GM19452 (cell line): ENCODE measurements at regions not wholly inside any gene's neighbourhood (a gene's known extent, or its start where the extent isn't known, plus 50 kb on each side); places are given as distances from the start of the nearest gene placed in this dataset.
"Not testable (repeated sequence)": the region's sequence is repeated elsewhere in the genome, so short reads cannot be mapped to it uniquely, and the experiment has no call there.

Experiments used
- ATAC-seq: cut with Tn5 transposase; IDR thresholded peaks from one replicate; pipeline ENCODE4 v1.9.1; 2021; ENCODE audit not compliant: unreplicated experiment

DNA sequence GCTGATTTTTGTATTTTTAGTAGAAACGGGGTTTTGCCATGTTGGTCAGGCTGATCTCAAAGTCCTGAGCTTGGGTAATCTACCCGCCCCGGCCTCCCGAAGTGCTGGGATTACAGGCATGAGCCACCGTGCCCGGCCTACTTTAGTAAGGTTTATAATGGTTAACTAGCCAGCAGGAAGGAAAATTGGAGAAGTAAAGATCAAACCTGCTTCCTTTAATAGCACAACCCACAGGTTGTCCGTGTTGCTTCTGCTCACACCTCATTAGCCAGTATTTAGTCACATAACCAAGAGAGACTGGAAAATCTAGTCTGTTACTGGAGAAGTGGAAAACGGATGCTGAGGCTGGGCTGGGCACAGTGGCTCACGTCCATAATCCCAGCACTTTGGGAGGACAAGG is 51.9 kb upstream of the TBL1XR1 start:
- ATAC-seq = no peak

DNA sequence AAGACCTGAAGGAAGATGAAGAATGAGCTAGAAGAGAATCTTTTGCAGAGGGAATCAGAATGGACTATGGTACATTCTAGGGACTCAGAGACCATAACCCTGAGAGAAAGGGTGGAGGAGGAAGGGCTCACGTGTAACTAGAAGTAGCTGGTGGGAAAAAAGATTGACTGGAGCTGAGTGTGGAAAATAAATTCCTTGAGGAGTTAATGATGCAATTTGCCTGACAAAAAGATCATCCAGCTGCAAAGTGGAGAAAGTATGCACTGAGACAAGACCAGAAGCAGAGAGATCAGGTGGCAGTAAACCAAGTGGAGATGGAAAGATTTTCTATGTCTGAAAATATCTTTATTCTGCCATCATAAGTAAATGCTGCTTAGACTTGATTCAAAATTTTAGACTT is 52.9 kb upstream of the TBL1XR1 start:
- no peak for ATAC-seq

DNA sequence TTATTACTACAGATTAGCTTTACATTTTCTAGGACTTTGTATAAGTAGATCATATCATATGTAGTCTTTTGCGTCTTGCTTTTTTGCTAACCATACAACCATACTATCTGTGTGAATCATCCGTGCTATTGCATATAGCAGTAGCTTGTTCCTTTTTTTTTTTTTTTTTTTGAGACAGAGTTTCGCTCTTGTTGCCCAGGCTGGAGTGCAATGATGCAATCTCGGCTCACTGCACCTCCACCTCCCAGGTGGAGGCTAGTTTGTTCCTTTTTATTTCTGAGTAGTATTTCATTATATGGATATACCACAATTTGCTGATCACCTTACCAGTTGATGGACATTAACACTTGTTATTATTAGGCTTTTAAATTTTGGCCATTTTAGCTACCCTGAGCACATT is 54.5 kb upstream of the TBL1XR1 start:
- no peak for ATAC-seq

DNA sequence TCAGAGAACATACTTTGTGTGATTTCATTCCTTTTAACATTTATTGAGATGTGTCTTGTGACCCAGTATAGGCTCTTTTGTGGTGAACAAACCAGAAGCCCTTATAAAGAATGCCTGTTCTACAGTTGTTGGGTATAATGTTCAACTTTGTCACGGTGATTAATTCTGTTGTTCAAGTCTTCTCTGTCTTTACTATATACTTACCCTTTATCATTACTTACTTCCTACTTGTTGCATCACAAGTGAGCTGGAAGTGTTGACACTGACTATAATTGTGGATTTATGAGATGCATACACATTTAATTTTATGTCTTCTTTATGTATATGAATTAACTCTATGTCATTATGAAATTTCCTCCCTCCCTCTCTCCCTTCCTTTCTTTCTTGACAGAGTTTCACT is 59.7 kb upstream of the TBL1XR1 start:
- ATAC-seq = no peak

DNA sequence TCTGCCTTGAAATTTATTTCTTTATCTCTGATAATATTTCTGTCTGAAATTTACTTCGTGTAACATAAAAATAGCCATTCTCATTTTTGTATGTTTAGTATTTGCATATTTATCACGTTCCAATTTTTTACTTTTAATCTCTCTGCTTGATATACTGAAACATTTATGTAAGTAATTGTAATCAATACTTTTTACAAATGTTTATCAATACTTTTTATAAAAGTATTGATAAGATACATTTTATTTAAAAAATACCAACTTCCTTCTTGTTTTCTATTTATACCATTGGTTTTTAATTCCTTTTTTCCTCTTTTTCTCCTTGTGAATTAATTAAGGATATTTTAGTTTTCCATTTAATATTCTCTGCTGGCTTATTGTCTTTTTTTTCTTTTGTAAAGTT is 60.3 kb upstream of the TBL1XR1 start:
- no peak for ATAC-seq

DNA sequence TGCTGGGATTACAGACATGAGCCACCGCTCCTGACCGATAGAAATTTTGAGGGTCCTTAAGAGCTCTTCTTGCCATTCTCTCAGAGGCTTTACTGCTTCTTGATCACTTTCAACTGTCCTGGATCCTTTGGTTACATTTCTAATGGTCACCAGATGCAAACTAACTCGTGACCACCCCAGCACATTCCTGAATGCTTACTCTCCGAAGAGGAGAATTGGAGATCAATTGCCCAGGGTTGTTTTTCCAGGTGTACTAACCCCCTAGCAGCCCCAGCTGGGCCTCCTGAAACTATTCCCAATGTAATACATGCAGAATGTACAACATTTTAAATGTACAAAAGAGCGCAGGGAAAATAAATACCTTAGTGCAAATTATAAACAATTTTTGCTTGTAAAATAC is 65.1 kb upstream of the TBL1XR1 start:
- ATAC-seq = no peak

DNA sequence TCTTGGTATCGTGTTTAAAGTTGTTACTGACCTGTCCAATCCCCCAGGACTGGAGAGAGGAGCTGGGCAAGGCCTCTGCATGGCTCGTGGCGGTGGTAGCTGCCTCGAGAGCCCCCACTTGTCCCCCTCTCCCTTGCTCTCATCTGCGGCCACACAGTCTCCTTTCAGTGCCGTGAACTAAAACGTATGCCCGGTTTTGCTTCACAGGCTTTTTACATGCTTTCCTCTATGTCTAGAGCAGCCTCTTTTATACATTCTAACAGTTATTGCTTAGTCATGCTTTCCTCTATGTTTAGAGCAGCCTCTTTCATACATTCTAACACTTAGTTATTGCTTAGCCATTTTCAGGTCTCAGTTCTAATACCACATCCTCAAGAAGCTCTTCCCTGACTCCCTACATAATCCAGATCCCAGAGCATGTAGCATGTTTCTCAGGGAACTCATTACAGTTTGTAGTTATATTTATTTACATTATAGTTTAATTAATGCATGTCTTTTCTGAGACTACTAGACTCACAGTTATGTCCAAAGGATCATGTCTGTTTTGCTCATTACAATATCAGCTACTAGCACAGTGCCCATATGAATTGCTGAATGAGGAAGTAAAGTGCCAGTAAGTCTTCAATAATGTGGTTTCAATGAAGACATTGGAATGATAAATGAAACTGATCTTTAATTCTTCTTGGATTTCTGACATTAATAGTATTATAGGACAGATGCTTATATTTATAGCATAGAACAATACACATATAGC is 66.5 kb upstream of the TBL1XR1 start:
- peak; percentile 62 for ATAC-seq

DNA sequence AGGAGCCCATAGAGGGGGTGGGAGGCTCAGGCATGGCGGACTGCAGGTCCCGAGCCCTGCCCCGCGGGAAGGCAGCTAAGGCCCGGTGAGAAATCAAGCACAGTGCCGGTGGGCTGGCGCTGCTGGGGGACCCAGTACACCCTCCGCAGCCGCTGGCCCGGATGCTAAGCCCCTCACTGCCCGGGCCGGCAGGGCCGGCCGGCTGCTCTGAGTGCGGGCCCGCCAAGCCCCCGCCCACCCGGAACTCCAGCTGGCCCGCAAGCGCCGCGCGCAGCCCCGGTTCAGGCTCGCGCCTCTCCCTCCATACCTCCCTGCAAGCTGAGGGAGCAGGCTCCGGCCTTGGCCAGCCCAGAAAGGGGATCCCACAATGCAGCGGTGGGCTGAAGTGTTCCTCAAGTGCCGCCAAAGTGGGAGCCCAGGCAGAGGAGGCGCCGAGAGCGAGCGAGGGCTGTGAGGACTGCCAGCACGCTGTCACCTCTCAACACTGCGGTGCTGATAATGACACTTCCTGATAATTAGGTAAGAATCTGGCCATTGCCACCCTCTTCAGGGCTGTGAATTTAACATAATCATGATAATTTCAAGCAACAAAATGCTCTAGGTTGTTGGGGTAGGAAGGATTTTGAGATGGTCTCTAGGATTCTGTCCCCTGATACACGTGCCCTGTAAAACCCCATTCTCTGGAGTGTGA is 74.7 kb upstream of the TBL1XR1 start:
- not testable (repeated sequence) for ATAC-seq

DNA sequence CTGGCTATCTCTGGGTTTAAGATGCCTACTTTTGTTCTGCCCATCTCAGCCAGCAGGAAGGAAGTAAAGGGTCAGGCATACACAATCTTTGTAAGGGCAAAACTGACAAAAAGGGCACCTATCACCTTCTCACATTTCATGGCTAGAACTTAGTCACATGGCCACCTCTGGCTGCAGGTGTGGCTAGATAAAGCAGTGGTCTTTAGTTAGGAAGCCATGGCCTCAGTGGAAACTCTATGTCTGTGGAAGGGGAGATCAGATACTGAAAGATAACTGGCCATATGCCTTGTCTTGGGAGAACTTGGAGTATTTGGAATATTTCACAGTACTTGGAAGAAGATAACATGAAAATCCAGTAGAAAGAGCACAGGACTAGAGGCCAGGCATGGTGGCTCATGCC is 80.7 kb upstream of the TBL1XR1 start:
- ATAC-seq = no peak

DNA sequence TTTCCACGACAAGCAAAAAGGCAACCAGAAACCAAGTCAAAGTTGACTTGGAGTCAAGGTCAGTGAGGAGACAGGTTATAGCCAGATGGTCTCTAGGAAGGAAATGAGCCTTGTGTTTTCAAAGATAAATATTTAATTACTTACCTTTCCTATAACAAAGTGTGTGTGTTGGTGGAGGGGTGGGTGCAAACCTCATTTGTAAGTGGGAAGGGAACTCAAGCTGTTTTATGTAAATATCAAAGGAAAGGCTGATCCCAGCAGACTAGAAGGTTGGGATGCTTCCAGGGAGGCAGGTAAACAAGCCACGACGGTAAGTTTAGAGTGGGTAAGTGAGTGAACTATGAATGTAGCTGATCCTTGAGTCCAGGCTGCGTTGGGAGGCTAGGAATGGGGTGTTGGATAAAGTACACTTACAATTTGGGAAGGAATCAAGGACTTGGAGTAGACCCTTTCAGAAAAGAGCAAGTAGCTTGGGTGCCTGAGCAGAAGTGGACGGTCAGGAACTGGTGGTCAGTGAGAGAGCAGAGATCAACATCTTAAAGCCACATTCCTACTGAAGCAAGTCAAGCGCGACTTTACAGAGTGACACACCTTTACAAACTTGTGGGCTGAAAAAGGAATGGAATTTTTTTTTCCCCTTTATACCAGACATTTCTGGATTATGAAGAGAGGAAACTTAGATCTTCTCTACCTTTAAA is 82.0 kb upstream of the TBL1XR1 start:
- ATAC-seq = no peak

DNA sequence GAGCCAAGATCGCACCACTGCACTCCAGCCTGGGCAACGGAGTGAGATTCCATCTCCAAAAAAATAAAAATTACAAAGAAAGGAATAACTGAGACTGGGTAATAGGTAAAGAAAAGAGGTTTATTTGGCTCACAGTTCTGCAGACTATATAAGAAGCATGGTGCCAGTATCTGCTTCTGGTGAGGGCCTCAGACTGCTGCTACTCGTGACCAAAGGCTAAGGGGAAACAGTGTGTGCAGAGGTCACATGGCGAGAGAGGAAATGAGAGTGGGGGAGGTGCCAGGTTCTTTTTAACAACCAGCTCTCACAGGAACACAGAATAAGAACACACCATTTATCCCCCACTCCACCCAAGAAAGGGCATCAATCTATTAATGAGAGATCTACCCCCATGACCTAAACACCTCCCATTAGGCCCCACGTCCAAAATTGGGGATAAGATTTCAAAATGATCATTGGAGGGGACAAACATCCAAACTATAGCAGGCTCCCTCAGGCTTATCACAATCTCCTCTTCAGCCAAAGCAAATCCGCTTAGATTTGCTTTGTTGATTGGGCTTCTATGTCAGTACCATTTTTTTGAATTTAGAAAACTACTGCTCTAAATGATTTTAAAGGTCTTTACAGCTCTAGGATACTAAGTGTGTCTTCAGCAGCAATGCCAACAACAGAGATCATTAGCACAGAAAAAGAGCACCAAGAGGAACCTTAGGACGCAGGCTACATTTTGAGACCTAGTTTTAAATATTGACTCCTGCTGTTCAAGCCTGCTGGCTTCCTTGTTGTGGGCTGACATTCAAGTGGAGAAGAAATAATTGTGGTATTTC is 84.2 kb upstream of the TBL1XR1 start:
- ATAC-seq = no peak

DNA sequence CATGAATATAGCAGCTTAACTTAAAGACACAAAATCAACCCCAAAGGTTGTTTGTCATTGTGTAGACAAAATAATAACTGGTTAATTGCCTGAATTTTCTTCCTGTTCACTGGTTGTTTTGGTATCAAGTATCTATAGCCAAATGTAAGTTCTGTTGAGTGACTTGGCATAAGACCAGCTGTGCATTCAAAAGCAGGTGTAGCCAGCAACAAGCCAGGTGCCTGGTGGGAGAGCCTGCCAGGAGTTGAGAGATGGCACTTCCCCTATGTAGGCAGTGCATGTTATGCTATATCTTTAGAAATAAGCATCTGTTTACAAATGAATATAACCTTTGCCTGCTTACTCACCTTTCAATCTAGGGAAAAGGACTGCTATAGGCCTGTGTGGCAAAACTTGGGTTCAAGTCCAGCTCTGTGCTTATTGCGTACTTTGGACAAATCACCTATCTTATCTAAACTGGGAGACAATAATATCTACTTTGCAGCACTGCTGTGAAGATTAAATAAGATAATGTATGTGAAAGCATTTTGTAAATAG is 84.9 kb upstream of the TBL1XR1 start:
- ATAC-seq = no peak

DNA sequence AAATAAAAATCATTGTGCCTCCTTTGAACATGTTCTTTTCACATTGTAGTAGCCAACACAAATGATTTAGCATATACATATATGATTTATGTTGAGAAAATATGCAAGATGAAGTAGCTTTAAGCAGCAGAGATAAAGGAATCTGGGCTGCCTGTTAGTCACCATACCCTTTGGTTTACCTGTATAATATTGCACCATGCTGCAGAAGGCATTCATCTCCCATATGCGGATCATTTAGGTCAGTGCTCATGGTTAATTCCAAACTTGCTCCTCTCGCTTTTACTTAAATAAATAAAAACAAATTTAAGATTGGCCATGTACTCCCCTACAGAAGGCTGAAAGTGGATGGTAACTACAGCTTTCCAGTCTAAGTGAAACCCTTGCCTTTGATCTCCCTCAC is 86.7 kb upstream of the TBL1XR1 start:
- no peak for ATAC-seq

DNA sequence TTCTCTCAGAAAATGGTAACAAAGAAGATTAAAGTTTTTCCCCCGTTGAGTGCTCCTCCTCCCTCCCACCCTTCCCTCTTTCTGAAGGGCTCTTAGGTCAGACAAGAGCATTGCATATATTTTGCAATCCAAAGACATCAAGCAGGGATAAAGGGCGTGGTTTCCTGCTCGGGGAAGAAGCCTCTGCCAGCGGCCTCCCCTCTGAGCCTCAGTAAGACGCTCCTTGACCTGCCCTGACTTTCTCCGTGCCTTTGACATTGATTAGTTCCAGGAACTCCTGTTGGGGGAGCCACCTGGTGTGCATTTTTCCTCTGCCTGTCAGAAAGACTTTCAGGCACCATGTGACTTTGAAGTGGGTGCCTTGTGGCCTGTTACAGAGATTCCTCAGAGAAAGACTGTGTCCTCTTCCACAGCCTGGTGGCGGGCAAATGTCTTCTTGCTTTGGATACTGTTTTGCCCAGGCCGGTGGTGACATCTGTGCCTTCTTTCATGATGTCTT is 87.2 kb upstream of the TBL1XR1 start:
- ATAC-seq = no peak

DNA sequence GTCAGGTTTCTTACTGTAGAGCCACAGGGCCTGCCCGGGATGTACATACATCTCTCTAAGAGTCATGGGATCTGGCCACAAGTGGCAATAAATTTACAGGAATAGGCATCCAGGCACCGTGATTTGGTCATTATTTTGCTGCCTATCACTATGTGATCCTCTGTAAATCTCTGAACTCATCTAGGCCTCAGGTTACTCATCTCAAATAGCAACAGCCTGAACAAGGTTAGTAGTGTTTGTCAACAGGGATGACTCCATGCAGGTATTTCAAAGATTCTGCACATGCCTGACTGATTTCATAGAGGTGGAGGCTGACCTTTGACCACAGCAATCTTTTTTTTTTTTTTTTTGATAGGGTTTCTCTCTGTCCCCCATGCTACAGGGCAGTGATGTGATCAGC is 88.8 kb upstream of the TBL1XR1 start:
- ATAC-seq = no peak

DNA sequence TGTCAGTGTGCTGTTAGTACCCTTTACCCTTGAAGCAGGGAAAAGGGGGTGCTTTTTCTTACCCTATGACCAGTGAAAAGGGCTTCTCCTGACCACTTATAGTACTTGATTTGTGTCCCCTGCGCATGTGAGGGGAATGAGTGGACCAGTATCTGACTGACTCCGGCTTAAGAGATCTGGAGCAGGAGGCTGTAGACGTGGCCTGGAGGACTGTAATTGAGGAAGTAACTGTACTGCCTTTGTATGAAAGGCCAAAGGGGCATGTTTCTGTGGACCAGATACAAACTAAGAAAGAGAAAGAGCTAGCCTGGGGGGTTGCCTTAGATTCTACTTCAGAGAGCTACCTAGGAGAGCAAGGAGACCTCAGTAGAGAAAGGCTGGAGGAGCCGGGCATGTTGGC is 89.9 kb upstream of the TBL1XR1 start:
- ATAC-seq = no peak

DNA sequence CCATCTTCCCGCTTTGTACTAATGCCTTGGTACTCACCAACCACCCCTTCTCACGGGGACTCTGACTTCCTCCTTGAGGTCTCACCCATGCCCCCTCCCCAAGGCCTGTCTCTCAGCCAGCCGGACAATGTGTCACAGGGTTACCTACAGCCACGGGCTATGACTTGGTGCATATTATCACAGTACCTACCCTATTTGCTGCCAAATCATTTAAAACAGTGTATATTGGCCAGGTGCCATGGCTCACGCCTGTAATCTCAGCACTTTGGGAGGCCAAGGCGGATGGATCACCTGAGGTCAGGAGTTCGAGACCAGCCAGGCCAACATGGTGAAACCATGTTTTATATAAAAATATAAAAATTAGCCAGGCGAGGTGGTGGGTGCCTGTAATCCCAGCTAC is 93.4 kb upstream of the TBL1XR1 start:
- no peak for ATAC-seq

DNA sequence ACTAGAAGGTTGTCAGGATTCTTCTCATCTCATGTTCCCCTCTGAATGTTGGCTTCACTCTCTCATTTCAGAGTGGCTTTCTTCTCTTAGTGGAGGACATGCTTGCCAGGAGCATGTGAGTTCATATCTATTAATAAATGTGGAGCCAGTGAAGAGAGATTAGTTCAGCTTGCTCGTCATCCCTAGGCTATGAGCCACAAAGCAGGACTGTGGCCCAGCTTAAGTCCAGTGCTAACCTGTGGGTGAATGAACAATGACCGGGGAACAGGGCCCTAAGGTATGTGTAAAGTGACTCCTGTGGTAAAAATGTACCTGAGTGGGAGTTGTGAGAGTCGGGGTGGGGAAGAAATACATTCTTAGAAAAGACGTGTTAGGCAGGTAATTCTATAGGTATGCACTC is 96.9 kb upstream of the TBL1XR1 start:
- no peak for ATAC-seq

DNA sequence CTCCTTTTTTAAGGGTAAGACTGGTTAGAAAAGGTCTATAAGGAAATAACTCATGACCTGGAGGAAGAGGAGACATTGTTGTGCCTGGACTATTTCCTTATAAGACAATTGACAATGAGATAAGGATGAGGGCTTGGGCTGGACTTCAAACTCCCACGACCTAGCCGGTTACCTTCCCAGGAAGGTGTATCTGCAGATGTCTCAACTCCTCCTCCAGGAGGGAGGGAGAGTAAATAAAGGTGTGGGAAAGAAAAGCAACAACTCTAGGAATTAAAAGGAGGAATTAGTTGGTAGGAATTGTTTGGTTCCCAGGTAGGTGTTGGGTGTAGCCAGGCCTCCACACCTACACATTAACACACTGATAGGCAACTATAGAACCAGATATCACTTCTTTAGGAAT is 97.8 kb upstream of the TBL1XR1 start:
- no peak for ATAC-seq

DNA sequence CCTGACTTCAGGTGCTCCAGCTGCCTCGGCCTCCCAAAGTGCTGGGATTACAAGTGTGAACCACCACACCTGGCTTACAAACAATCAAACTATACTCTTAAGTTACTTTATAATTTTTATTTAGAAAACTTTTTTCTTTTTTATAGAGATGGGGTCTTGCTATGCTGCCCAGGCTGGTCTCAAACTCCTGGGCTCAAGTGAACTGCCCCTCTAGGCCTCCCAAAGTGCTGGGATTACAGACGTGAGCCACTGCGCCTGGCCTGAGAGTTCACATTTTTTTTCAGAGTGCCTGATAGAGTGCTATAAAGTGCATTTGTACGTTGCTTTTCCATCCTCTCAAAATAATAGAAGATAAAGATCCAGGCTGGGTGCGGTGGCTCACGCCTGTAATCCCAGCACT is 102.0 kb upstream of the TBL1XR1 start:
- no peak for ATAC-seq
